ENCODE measurements at regions not wholly inside any gene's neighbourhood (a gene's known extent, or its start where the extent isn't known, plus 50 kb on each side); places are given as distances from the start of the nearest gene placed in this dataset.
"Not testable (repeated sequence)": the region's sequence is repeated elsewhere in the genome, so short reads cannot be mapped to it uniquely, and the experiment has no call there.

GRCh38 chr1:94362466-94363058 lies 55.6 kb upstream of the ABCD3 start:
- Histone ChIP-seq H3K36me3 (ENCODE audit: insufficient read depth, low read length) (no peaks in the 10 kb centered on the region), H3K9ac (ENCODE audit: low read depth, low read length) (no peak overlapping the region), H3K9me3 (ENCODE audit: control insufficient read depth, insufficient read depth, low read length) (no peaks in the 10 kb centered on the region), H3K4me1 (ENCODE audit: insufficient read depth, low read length) (no peaks in the 10 kb centered on the region)

- no peaks in the 10 kb centered on the region for H3K9me3 ChIP-seq (ENCODE audit: control insufficient read depth, insufficient read depth, low read length)
- H3K9ac ChIP-seq (ENCODE audit: low read depth, low read length): no peak overlapping the region
- no peaks in the 10 kb centered on the region for H3K4me1 ChIP-seq (ENCODE audit: insufficient read depth, low read length)
- no peaks in the 10 kb centered on the region for H3K36me3 ChIP-seq (ENCODE audit: insufficient read depth, low read length)
Measured at GRCh38 chr1:94358630-94359599, 59.3 kb upstream of the ABCD3 start.

- H3K4me1 ChIP-seq (ENCODE audit: insufficient read depth, low read length): no peaks in the 10 kb centered on the region
- H3K36me3 ChIP-seq (ENCODE audit: insufficient read depth, low read length): no peaks in the 10 kb centered on the region
- H3K9me3 ChIP-seq (ENCODE audit: control insufficient read depth, insufficient read depth, low read length): no peaks in the 10 kb centered on the region
- no peak overlapping the region for H3K9ac ChIP-seq (ENCODE audit: low read depth, low read length)
Measured at GRCh38 chr1:94357661-94358060, 60.5 kb upstream of the ABCD3 start.

- H3K9me3 ChIP-seq (ENCODE audit: control insufficient read depth, insufficient read depth, low read length): no peaks in the 10 kb centered on the region
- H3K36me3 ChIP-seq (ENCODE audit: insufficient read depth, low read length): no peaks in the 10 kb centered on the region
- H3K4me1 ChIP-seq (ENCODE audit: insufficient read depth, low read length): no peaks in the 10 kb centered on the region
- H3K9ac ChIP-seq (ENCODE audit: low read depth, low read length): no peak overlapping the region
Measured at GRCh38 chr1:94355485-94355980, 62.7 kb upstream of the ABCD3 start.

GRCh38 chr1:94351481-94351880 lies 66.7 kb upstream of the ABCD3 start:
- Histone ChIP-seq H3K9me3 (ENCODE audit: control insufficient read depth, insufficient read depth, low read length) (no peaks in the 10 kb centered on the region), H3K36me3 (ENCODE audit: insufficient read depth, low read length) (no peaks in the 10 kb centered on the region), H3K4me1 (ENCODE audit: insufficient read depth, low read length) (no peaks in the 10 kb centered on the region), H3K9ac (ENCODE audit: low read depth, low read length) (no peak overlapping the region)

- Histone ChIP-seq H3K4me1 (ENCODE audit: insufficient read depth, low read length) (no peaks in the 10 kb centered on the region), H3K9ac (ENCODE audit: low read depth, low read length) (no peak overlapping the region), H3K9me3 (ENCODE audit: control insufficient read depth, insufficient read depth, low read length) (no peaks in the 10 kb centered on the region), H3K36me3 (ENCODE audit: insufficient read depth, low read length) (no peaks in the 10 kb centered on the region)
Measured at GRCh38 chr1:94350350-94350924, 67.8 kb upstream of the ABCD3 start.

- Histone ChIP-seq H3K9ac (ENCODE audit: low read depth, low read length) (no peak overlapping the region), H3K36me3 (ENCODE audit: insufficient read depth, low read length) (no peaks in the 10 kb centered on the region), H3K9me3 (ENCODE audit: control insufficient read depth, insufficient read depth, low read length) (no peaks in the 10 kb centered on the region), H3K4me1 (ENCODE audit: insufficient read depth, low read length) (no peaks in the 10 kb centered on the region)
Measured at GRCh38 chr1:94349853-94350252, 68.3 kb upstream of the ABCD3 start.

- H3K9ac ChIP-seq (ENCODE audit: low read depth, low read length); H3K4me1 ChIP-seq (ENCODE audit: insufficient read depth, low read length); H3K9me3 ChIP-seq (ENCODE audit: control insufficient read depth, insufficient read depth, low read length); H3K36me3 ChIP-seq (ENCODE audit: insufficient read depth, low read length): not testable (repeated sequence)
Measured at GRCh38 chr1:94348386-94348785, 69.8 kb upstream of the ABCD3 start.

GRCh38 chr1:94345148-94345721 lies 73.0 kb upstream of the ABCD3 start:
- Histone ChIP-seq H3K9ac (ENCODE audit: low read depth, low read length) (no peak overlapping the region), H3K9me3 (ENCODE audit: control insufficient read depth, insufficient read depth, low read length) (no peaks in the 10 kb centered on the region), H3K4me1 (ENCODE audit: insufficient read depth, low read length) (no peaks in the 10 kb centered on the region), H3K36me3 (ENCODE audit: insufficient read depth, low read length) (no peaks in the 10 kb centered on the region)

GRCh38 chr1:94342416-94342815 lies 75.8 kb upstream of the ABCD3 start:
- no peak overlapping the region for H3K9ac ChIP-seq (ENCODE audit: low read depth, low read length)

GRCh38 chr1:94339206-94339927 lies 78.8 kb upstream of the ABCD3 start:
- peaks cover 13% of the 10 kb centered on the region for H3K4me1 ChIP-seq (ENCODE audit: insufficient read depth, low read length)
- no peaks in the 10 kb centered on the region for H3K36me3 ChIP-seq (ENCODE audit: insufficient read depth, low read length)
- H3K9me3 ChIP-seq (ENCODE audit: control insufficient read depth, insufficient read depth, low read length): no peaks in the 10 kb centered on the region
- no peak overlapping the region for H3K9ac ChIP-seq (ENCODE audit: low read depth, low read length)

More at GRCh38 chr1:94342416-94342815, 75.8 kb upstream of the ABCD3 start:
- Histone ChIP-seq H3K36me3 (ENCODE audit: insufficient read depth, low read length) (no peaks in the 10 kb centered on the region), H3K4me1 (ENCODE audit: insufficient read depth, low read length) (no peaks in the 10 kb centered on the region), H3K9me3 (ENCODE audit: control insufficient read depth, insufficient read depth, low read length) (no peaks in the 10 kb centered on the region)

- Histone ChIP-seq H3K4me1 (ENCODE audit: insufficient read depth, low read length) (peaks cover 17% of the 10 kb centered on the region), H3K36me3 (ENCODE audit: insufficient read depth, low read length) (no peaks in the 10 kb centered on the region), H3K9ac (ENCODE audit: low read depth, low read length) (no peak overlapping the region), H3K9me3 (ENCODE audit: control insufficient read depth, insufficient read depth, low read length) (no peaks in the 10 kb centered on the region)
Measured at GRCh38 chr1:94336991-94337390, 81.2 kb upstream of the ABCD3 start.

GRCh38 chr1:94335950-94336349 lies 82.2 kb upstream of the ABCD3 start:
- Histone ChIP-seq H3K9me3 (ENCODE audit: control insufficient read depth, insufficient read depth, low read length) (no peaks in the 10 kb centered on the region), H3K36me3 (ENCODE audit: insufficient read depth, low read length) (no peaks in the 10 kb centered on the region), H3K4me1 (ENCODE audit: insufficient read depth, low read length) (peaks cover 17% of the 10 kb centered on the region), H3K9ac (ENCODE audit: low read depth, low read length) (no peak overlapping the region)

GRCh38 chr1:94335447-94335846 lies 82.7 kb upstream of the ABCD3 start:
- Histone ChIP-seq H3K9ac (ENCODE audit: low read depth, low read length) (no peak overlapping the region), H3K4me1 (ENCODE audit: insufficient read depth, low read length) (peaks cover 17% of the 10 kb centered on the region), H3K9me3 (ENCODE audit: control insufficient read depth, insufficient read depth, low read length) (no peaks in the 10 kb centered on the region), H3K36me3 (ENCODE audit: insufficient read depth, low read length) (no peaks in the 10 kb centered on the region)
